Ascending aorta (tissue), 2 donors: ENCODE measurements at regions not wholly inside any gene's neighbourhood (a gene's known extent, or its start where the extent isn't known, plus 50 kb on each side); places are given as distances from the start of the nearest gene placed in this dataset.

ENCODE experiments used
- DNase-seq, 2 donors: peaks; one replicate each; pipeline ENCODE4 v3.0.0-alpha.2; 2019; ENCODE audit warnings: low spot score in 2 of 2
- H3K27ac ChIP-seq, 2 donors: fragments of 200-600 bp; sonication (generic); one replicate each; pipeline ENCODE4 v1.5.1; 2016 to 2017; ENCODE audit warnings: mild to moderate bottlenecking in 1 of 2
- H3K27me3 ChIP-seq: fragments of 200-600 bp; sonication (generic); one replicate; pipeline ENCODE4 v1.5.1; 2017
- H3K36me3 ChIP-seq, 2 donors: fragments of 200-600 bp; sonication (generic); one replicate each; pipeline ENCODE4 v1.5.1; 2016
- H3K4me1 ChIP-seq, 2 donors: fragments of 200-600 bp; sonication (generic); one replicate each; pipeline ENCODE4 v1.5.1; 2016 to 2017; ENCODE audit warnings: mild to moderate bottlenecking in 1 of 2
- H3K4me3 ChIP-seq, 2 donors: fragments of 200-600 bp; sonication (generic); one replicate each; pipeline ENCODE4 v1.5.1; 2016 to 2017; ENCODE audit warnings: mild to moderate bottlenecking in 1 of 2
- H3K9me3 ChIP-seq, 2 donors: fragments of 200-600 bp; sonication (generic); one replicate each; pipeline ENCODE4 v1.5.1; 2016
- CTCF ChIP-seq, 3 experiments: fragments of 200-600 bp in 2 of 3; fragments of 450-650 bp in 1 of 3; sonication (generic) in 2 of 3; IDR thresholded peaks; one replicate each; pipeline ENCODE4 v1.5.1; 2016 to 2019; ENCODE audit warnings: antibody characterized with exemption in 3 of 3, mild to moderate bottlenecking in 1 of 3, moderate library complexity in 1 of 3
- intact Hi-C: fragments of 100-400 bp; cut with DNase I; formaldehyde crosslinking; loops from one replicate; pipeline ENCODE4 v1.15.1; 2023

GRCh38 chr12:4822572-4822971 lies 87.1 kb upstream of the KCNA1 start:
- intact Hi-C loops: no loop called here
- Histone ChIP-seq H3K36me3 (no peaks in the 10 kb centered on the region), H3K27ac (no peak overlapping the region), H3K4me3 (no peak overlapping the region), H3K27me3 (no peaks in the 10 kb centered on the region), H3K4me1 (no peaks in the 10 kb centered on the region), H3K9me3 (no peaks in the 10 kb centered on the region)
- TF ChIP-seq CTCF (IDR thresholded peaks at IDR 0.05): no peak
- no peak for DNase-seq

GRCh38 chr12:4824380-4824779 lies 85.3 kb upstream of the KCNA1 start:
- no peaks in the 10 kb centered on the region for H3K36me3 ChIP-seq
- intact Hi-C loops: no loop called here
- no peak overlapping the region for H3K4me3 ChIP-seq
- no peak for DNase-seq
- H3K9me3 ChIP-seq: no peaks in the 10 kb centered on the region
- H3K27me3 ChIP-seq: no peaks in the 10 kb centered on the region
- no peaks in the 10 kb centered on the region for H3K4me1 ChIP-seq
- no peak overlapping the region for H3K27ac ChIP-seq
- no peak for TF ChIP-seq CTCF (IDR thresholded peaks at IDR 0.05)

- intact Hi-C loops: no loop called here
- no peaks in the 10 kb centered on the region for H3K36me3 ChIP-seq
- no peak for TF ChIP-seq CTCF (IDR thresholded peaks at IDR 0.05)
- no peak overlapping the region for H3K4me3 ChIP-seq
- H3K27me3 ChIP-seq: no peaks in the 10 kb centered on the region
- H3K4me1 ChIP-seq: no peaks in the 10 kb centered on the region
- H3K27ac ChIP-seq: no peak overlapping the region
- H3K9me3 ChIP-seq: no peaks in the 10 kb centered on the region
- DNase-seq: no peak
Measured at GRCh38 chr12:4825011-4825858, 84.5 kb upstream of the KCNA1 start.

- Histone ChIP-seq H3K9me3 (no peaks in the 10 kb centered on the region), H3K27ac (peak overlapping the region in 1 of 2 donors; percentile 38), H3K36me3 (no peaks in the 10 kb centered on the region), H3K4me3 (no peak overlapping the region), H3K4me1 (no peaks in the 10 kb centered on the region), H3K27me3 (no peaks in the 10 kb centered on the region)
- TF ChIP-seq CTCF (IDR thresholded peaks at IDR 0.05): no peak
- intact Hi-C loops: no loop called here
- DNase-seq: no peak
Measured at GRCh38 chr12:4826909-4827308, 82.8 kb upstream of the KCNA1 start.

- TF ChIP-seq CTCF (IDR thresholded peaks at IDR 0.05): no peak
- no peaks in the 10 kb centered on the region for H3K27me3 ChIP-seq
- DNase-seq: no peak
- no peaks in the 10 kb centered on the region for H3K4me1 ChIP-seq
- no peak overlapping the region for H3K27ac ChIP-seq
- no peaks in the 10 kb centered on the region for H3K9me3 ChIP-seq
- H3K4me3 ChIP-seq: no peak overlapping the region
- intact Hi-C loops: no loop called here
- H3K36me3 ChIP-seq: no peaks in the 10 kb centered on the region
Measured at GRCh38 chr12:4828176-4828575, 81.5 kb upstream of the KCNA1 start.
